ENCODE measurements at regions not wholly inside any gene's neighbourhood (a gene's known extent, or its start where the extent isn't known, plus 50 kb on each side); places are given as distances from the start of the nearest gene placed in this dataset.

DNA sequence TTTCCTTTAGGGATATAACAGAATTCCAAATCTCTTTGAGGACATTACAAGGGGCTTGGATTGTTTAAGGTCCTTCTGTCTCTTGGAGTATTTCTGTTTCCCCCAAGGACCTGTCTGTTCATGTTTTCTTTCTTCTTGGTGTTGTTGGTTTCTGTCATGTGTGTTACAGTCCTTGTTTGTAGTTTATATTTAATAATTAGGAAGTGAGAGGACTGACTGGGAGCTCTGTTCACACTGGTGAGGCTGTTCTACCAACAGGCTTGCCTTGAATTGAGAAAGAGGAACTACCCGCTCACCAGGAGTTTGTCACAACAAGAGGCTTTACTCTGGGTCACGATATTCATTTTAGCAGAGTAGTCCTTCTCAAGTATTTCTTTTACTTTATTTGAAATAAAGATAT lies 119.2 kb upstream of the SV2C start:
- TF ChIP-seq, protein P1, sequence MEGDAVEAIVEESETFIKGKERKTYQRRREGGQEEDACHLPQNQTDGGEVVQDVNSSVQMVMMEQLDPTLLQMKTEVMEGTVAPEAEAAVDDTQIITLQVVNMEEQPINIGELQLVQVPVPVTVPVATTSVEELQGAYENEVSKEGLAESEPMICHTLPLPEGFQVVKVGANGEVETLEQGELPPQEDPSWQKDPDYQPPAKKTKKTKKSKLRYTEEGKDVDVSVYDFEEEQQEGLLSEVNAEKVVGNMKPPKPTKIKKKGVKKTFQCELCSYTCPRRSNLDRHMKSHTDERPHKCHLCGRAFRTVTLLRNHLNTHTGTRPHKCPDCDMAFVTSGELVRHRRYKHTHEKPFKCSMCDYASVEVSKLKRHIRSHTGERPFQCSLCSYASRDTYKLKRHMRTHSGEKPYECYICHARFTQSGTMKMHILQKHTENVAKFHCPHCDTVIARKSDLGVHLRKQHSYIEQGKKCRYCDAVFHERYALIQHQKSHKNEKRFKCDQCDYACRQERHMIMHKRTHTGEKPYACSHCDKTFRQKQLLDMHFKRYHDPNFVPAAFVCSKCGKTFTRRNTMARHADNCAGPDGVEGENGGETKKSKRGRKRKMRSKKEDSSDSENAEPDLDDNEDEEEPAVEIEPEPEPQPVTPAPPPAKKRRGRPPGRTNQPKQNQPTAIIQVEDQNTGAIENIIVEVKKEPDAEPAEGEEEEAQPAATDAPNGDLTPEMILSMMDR (IDR thresholded peaks at IDR 0.05) = no peak
- TF ChIP-seq EP300 (IDR thresholded peaks at IDR 0.05; ENCODE audit: low read depth) (no peak), POLR2A (IDR thresholded peaks at IDR 0.05) (no peak), POLR2AphosphoS5 (IDR thresholded peaks at IDR 0.05) (no peak)
- Histone ChIP-seq H3K4me3 (no peak overlapping the region), H3K4me1 (no peaks in the 10 kb centered on the region), H3K27me3 (no peaks in the 10 kb centered on the region), H3K9me3 (no peaks in the 10 kb centered on the region), H3K36me3 (no peaks in the 10 kb centered on the region), H3K27ac (no peak overlapping the region)
- no peak for DNase-seq
- 72 to 74% methylated on average over 2 of the region's 2 CpGs for WGBS, 2 donors (ENCODE audit: low coverage in 1 of 2)
- in situ Hi-C loops (cut with MboI; ENCODE audit: low pct_ligation_motif_present in 1 of 4, low pct_unique_long_range_greater_than_20kb in 1 of 4, low sequenced_read_pairs in 3 of 4) = no loop called here
- intact Hi-C loops (cut with DNase I; ENCODE audit: low total_unique reads) = no loop called here

DNA sequence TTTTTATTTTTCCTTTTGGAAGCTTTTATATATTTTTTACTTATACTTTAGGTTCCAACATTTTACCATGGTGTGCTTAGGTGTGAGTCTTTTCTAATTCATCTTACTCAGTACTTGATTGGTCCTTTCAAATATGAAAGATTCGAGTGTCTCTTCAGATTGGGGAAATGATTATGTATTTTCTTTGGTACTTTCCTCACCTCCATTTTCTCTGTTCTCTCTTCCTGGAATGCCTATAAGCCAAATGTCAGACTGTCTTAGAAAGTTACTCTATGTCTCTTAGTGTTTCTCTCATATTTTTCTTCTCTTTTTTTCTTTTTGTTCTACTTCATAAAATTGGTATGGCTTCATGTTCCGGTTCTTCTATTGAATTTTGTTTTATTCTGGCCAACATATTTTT lies 119.6 kb upstream of the SV2C start:
- in situ Hi-C loops (cut with MboI; ENCODE audit: low pct_ligation_motif_present in 1 of 4, low pct_unique_long_range_greater_than_20kb in 1 of 4, low sequenced_read_pairs in 3 of 4) = no loop called here
- no peaks in the 10 kb centered on the region for H3K36me3 ChIP-seq
- H3K27ac ChIP-seq = no peak overlapping the region
- no peaks in the 10 kb centered on the region for H3K9me3 ChIP-seq
- H3K4me3 ChIP-seq = no peak overlapping the region
- 80 to 85% methylated on average over 2 of the region's 2 CpGs for WGBS, 2 donors (ENCODE audit: low coverage in 1 of 2)
- H3K4me1 ChIP-seq = no peaks in the 10 kb centered on the region
- no peak for DNase-seq
- intact Hi-C loops (cut with DNase I; ENCODE audit: low total_unique reads) = no loop called here
- TF ChIP-seq, protein P1 (IDR thresholded peaks at IDR 0.05) = no peak
- TF ChIP-seq POLR2AphosphoS5 (IDR thresholded peaks at IDR 0.05) = no peak
- no peak for TF ChIP-seq POLR2A (IDR thresholded peaks at IDR 0.05)
- no peak for TF ChIP-seq EP300 (IDR thresholded peaks at IDR 0.05; ENCODE audit: low read depth)
- no peaks in the 10 kb centered on the region for H3K27me3 ChIP-seq

DNA sequence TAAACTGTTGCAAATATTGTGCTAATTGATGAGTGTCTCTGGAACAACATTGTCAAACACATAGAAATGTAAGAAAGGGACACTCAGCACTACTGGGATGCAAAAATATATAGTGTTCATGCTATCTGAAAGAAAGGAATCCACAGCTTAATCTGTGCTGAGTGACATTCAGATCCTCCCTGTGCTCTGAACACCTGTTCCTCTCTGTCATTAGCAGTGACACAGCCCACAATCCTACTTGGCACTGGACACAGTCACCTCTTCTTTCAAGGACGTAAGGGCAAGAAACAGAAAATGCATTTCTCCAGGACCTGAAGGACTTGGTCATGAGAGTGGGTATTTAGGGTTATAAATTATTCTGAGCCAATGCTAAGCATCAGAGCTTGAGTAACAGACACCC lies 121.4 kb upstream of the SV2C start:
- in situ Hi-C loops (cut with MboI; ENCODE audit: low pct_ligation_motif_present in 1 of 4, low pct_unique_long_range_greater_than_20kb in 1 of 4, low sequenced_read_pairs in 3 of 4) = no loop called here
- no peaks in the 10 kb centered on the region for H3K36me3 ChIP-seq
- no peaks in the 10 kb centered on the region for H3K9me3 ChIP-seq
- 82% methylated on average over 1 of the region's 1 CpG; no CpG with 5 or more reads in 1 of the 2 donors for WGBS, 2 donors (ENCODE audit: low coverage in 1 of 2)
- TF ChIP-seq POLR2AphosphoS5 (IDR thresholded peaks at IDR 0.05) (no peak), EP300 (IDR thresholded peaks at IDR 0.05; ENCODE audit: low read depth) (no peak), POLR2A (IDR thresholded peaks at IDR 0.05) (no peak)
- TF ChIP-seq, protein P1 (IDR thresholded peaks at IDR 0.05) = no peak
- H3K27me3 ChIP-seq = no peaks in the 10 kb centered on the region
- no peak for DNase-seq
- no peaks in the 10 kb centered on the region for H3K4me1 ChIP-seq
- H3K4me3 ChIP-seq = no peak overlapping the region
- intact Hi-C loops (cut with DNase I; ENCODE audit: low total_unique reads) = no loop called here
- no peak overlapping the region for H3K27ac ChIP-seq

DNA sequence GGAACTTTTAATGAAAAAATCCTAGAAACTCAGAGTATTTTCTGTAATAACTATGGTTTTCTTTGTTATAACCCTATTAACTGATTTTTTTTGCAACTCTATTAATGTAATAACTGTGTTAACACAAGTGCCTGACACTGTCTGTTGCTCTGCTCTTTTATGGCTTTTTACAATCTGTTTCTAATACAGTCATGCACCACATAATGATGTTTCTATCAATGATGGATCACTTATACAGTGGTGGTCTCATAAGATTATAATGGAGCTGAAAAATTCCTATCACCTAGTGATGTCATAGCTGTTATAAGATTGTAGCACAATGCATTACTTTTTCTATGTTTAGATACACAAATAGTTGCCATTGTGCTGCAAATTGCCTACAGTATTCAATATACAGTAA lies 123.1 kb upstream of the SV2C start:
- intact Hi-C loops (cut with DNase I; ENCODE audit: low total_unique reads) = no loop called here
- DNase-seq = no peak
- no peak for TF ChIP-seq EP300 (IDR thresholded peaks at IDR 0.05; ENCODE audit: low read depth)
- TF ChIP-seq, protein P1 (IDR thresholded peaks at IDR 0.05) = no peak
- no peak for TF ChIP-seq POLR2A (IDR thresholded peaks at IDR 0.05)
- TF ChIP-seq POLR2AphosphoS5 (IDR thresholded peaks at IDR 0.05) = no peak

More for the DNA sequence above, 123.1 kb upstream of the SV2C start:
- Histone ChIP-seq H3K27ac (no peak overlapping the region), H3K9me3 (no peaks in the 10 kb centered on the region), H3K4me1 (no peaks in the 10 kb centered on the region), H3K4me3 (no peak overlapping the region), H3K36me3 (no peaks in the 10 kb centered on the region), H3K27me3 (no peaks in the 10 kb centered on the region)
- in situ Hi-C loops (cut with MboI; ENCODE audit: low pct_ligation_motif_present in 1 of 4, low pct_unique_long_range_greater_than_20kb in 1 of 4, low sequenced_read_pairs in 3 of 4) = no loop called here
